HEK293 (cell line): ENCODE measurements at regions not wholly inside any gene's neighbourhood (a gene's known extent, or its start where the extent isn't known, plus 50 kb on each side); places are given as distances from the start of the nearest gene placed in this dataset.

Experiments used
- CTCF ChIA-PET: fragments of 350-600 bp; formaldehyde crosslinking; extraction: SDS; loops from one replicate; lab custom pipeline; 2021; ENCODE audit warnings: antibody characterized with exemption; lab: Yijun Ruan, JAX
- POLR2A ChIA-PET: fragments of 300-600 bp; formaldehyde crosslinking; extraction: SDS; loops from one replicate; lab custom pipeline; 2020; ENCODE audit warnings: antibody characterized with exemption, inconsistent platforms; lab: Yijun Ruan, JAX
- H3K27ac ChIP-seq: fragments of 200-500 bp; sonication (Bioruptor generic); 2 replicates; pipeline ENCODE4 v1.5.1; 2014; ENCODE audit warnings: low read depth, low read length, control low read depth, inconsistent platforms; ENCODE audit errors: extremely low read depth
- H3K36me3 ChIP-seq, 2 experiments: fragments of 200-500 bp in 1 of 2; sonication (Bioruptor generic) in 1 of 2; 1 replicate in 1 of 2; 2 replicates in 1 of 2; pipeline ENCODE4 v1.5.1; 2014 to 2017; ENCODE audit warnings: inconsistent platforms in 2 of 2, low read length in 2 of 2; ENCODE audit not compliant: control insufficient read depth in 2 of 2, insufficient read depth in 1 of 2
- H3K4me1 ChIP-seq: fragments of 200-500 bp; sonication (Bioruptor generic); 2 replicates; pipeline ENCODE4 v1.5.1; 2014; ENCODE audit warnings: mild to moderate bottlenecking, low read length, inconsistent platforms; ENCODE audit not compliant: control insufficient read depth, insufficient read depth
- H3K4me3 ChIP-seq: 2 replicates; pipeline ENCODE4 v1.5.1; 2011; ENCODE audit warnings: low read depth, mild to moderate bottlenecking, control low read depth, low read length, moderate library complexity
- H3K9me3 ChIP-seq: fragments of 200-500 bp; sonication (Bioruptor generic); 2 replicates; pipeline ENCODE4 v1.5.1; 2014; ENCODE audit warnings: low read depth, low read length, inconsistent platforms; ENCODE audit not compliant: control insufficient read depth, insufficient read depth
- EGR2 ChIP-seq: fragments of 450-650 bp; formaldehyde crosslinking; IDR thresholded peaks from 2 replicates; pipeline ENCODE4 v1.5.1; 2016; ENCODE audit warnings: low read depth, missing biosample characterization, missing genetic modification characterization
- GLI2 ChIP-seq: fragments of 450-650 bp; formaldehyde crosslinking; IDR thresholded peaks from 2 replicates; pipeline ENCODE4; 2017; ENCODE audit warnings: missing biosample characterization, missing genetic modification characterization, low read depth, borderline replicate concordance
- GLIS1 ChIP-seq: fragments of 450-650 bp; formaldehyde crosslinking; IDR thresholded peaks from 2 replicates; pipeline ENCODE4 v1.5.1; 2016; ENCODE audit warnings: missing biosample characterization, missing genetic modification characterization
- INSM2 ChIP-seq: fragments of 450-650 bp; formaldehyde crosslinking; IDR thresholded peaks from 2 replicates; pipeline ENCODE4 v1.5.1; 2016; ENCODE audit warnings: missing biosample characterization, missing genetic modification characterization
- MZF1 ChIP-seq: fragments of 450-650 bp; formaldehyde crosslinking; IDR thresholded peaks from 2 replicates; pipeline ENCODE4 v1.5.1; 2017; ENCODE audit warnings: missing biosample characterization, missing genetic modification characterization, borderline replicate concordance
- PRDM1 ChIP-seq: fragments of 450-650 bp; formaldehyde crosslinking; IDR thresholded peaks from 2 replicates; pipeline ENCODE4; 2016; ENCODE audit warnings: missing biosample characterization, missing genetic modification characterization
- WT1 ChIP-seq: fragments of 450-650 bp; formaldehyde crosslinking; IDR thresholded peaks from 2 replicates; pipeline ENCODE4 v1.5.1; 2016; ENCODE audit warnings: missing biosample characterization, missing genetic modification characterization
- ZBTB6 ChIP-seq: fragments of 450-650 bp; formaldehyde crosslinking; IDR thresholded peaks from 2 replicates; pipeline ENCODE4 v1.5.1; 2017; ENCODE audit warnings: missing biosample characterization, missing genetic modification characterization
- ZBTB7A ChIP-seq: fragments of 450-650 bp; formaldehyde crosslinking; IDR thresholded peaks from 2 replicates; pipeline ENCODE4 v1.5.1; 2016; ENCODE audit warnings: low read depth, missing biosample characterization, missing genetic modification characterization
- ZNF140 ChIP-seq: fragments of 450-650 bp; formaldehyde crosslinking; IDR thresholded peaks from 2 replicates; pipeline ENCODE4 v1.5.1; 2016; ENCODE audit warnings: missing biosample characterization, missing genetic modification characterization
- ZNF211 ChIP-seq: fragments of 450-650 bp; formaldehyde crosslinking; IDR thresholded peaks from 2 replicates; pipeline ENCODE4 v1.5.1; 2016; ENCODE audit warnings: low read depth, missing biosample characterization, missing genetic modification characterization
- ZNF274 ChIP-seq, 2 experiments: fragments of 200-500 bp in 1 of 2; fragments of 450-650 bp in 1 of 2; sonication (Bioruptor generic) in 1 of 2; formaldehyde crosslinking in 1 of 2; IDR thresholded peaks; 2 replicates each; pipeline versions ENCODE4 v1.5.1 to v1.6.1; 2014 to 2016; ENCODE audit warnings: borderline replicate concordance in 1 of 2, inconsistent platforms in 1 of 2, low read length in 1 of 2, missing biosample characterization in 1 of 2, missing genetic modification characterization in 1 of 2
- ZNF280C ChIP-seq: fragments of 450-650 bp; formaldehyde crosslinking; IDR thresholded peaks from 2 replicates; pipeline ENCODE4 v1.5.1; 2016; ENCODE audit warnings: missing biosample characterization, missing genetic modification characterization
- ZNF335 ChIP-seq: fragments of 450-650 bp; formaldehyde crosslinking; conservative IDR thresholded peaks from 2 replicates; pipeline ENCODE4 v1.5.1; 2016; ENCODE audit warnings: missing biosample characterization, missing genetic modification characterization
- ZNF391 ChIP-seq: fragments of 450-650 bp; formaldehyde crosslinking; IDR thresholded peaks from 2 replicates; pipeline ENCODE4 v1.5.1; 2016; ENCODE audit warnings: low read depth, missing biosample characterization, missing genetic modification characterization, borderline replicate concordance
- ZNF416 ChIP-seq: fragments of 450-650 bp; formaldehyde crosslinking; IDR thresholded peaks from 2 replicates; pipeline ENCODE4 v1.5.1; 2016; ENCODE audit warnings: missing biosample characterization, missing genetic modification characterization
- ZNF423 ChIP-seq: fragments of 450-650 bp; formaldehyde crosslinking; IDR thresholded peaks from 2 replicates; pipeline ENCODE4 v1.5.1; 2016; ENCODE audit warnings: missing biosample characterization, missing genetic modification characterization
- ZNF426 ChIP-seq: fragments of 450-650 bp; formaldehyde crosslinking; IDR thresholded peaks from 2 replicates; pipeline ENCODE4 v1.5.1; 2017; ENCODE audit warnings: missing biosample characterization, missing genetic modification characterization, mild to moderate bottlenecking, inconsistent platforms, moderate library complexity
- ZNF473 ChIP-seq: fragments of 450-650 bp; formaldehyde crosslinking; IDR thresholded peaks from 2 replicates; pipeline ENCODE4 v1.5.1; 2017; ENCODE audit warnings: missing biosample characterization, missing genetic modification characterization
- ZNF510 ChIP-seq: fragments of 450-650 bp; formaldehyde crosslinking; IDR thresholded peaks from 2 replicates; pipeline ENCODE4 v1.5.1; 2018; ENCODE audit warnings: mild to moderate bottlenecking, missing genetic modification characterization, missing biosample characterization; ENCODE audit not compliant: insufficient replicate concordance
- ZNF513 ChIP-seq: fragments of 450-650 bp; IDR thresholded peaks from 2 replicates; pipeline ENCODE4 v1.5.1; 2018; ENCODE audit warnings: missing biosample characterization, missing genetic modification characterization
- ZNF530 ChIP-seq: fragments of 450-650 bp; formaldehyde crosslinking; IDR thresholded peaks from 2 replicates; pipeline ENCODE4 v1.5.1; 2016; ENCODE audit warnings: low read depth, missing biosample characterization, missing genetic modification characterization
- ZNF544 ChIP-seq: fragments of 450-650 bp; formaldehyde crosslinking; IDR thresholded peaks from 2 replicates; pipeline ENCODE4 v1.5.0; 2017; ENCODE audit warnings: missing biosample characterization, missing genetic modification characterization
- ZNF610 ChIP-seq: fragments of 450-650 bp; formaldehyde crosslinking; IDR thresholded peaks from 2 replicates; pipeline ENCODE4 v1.5.1; 2016; ENCODE audit warnings: missing biosample characterization, missing genetic modification characterization, borderline replicate concordance
- ZNF626 ChIP-seq: fragments of 450-650 bp; sonication (Bioruptor Pico); formaldehyde crosslinking; IDR thresholded peaks from 2 replicates; pipeline ENCODE4 v1.5.1; 2018; ENCODE audit warnings: missing biosample characterization, missing genetic modification characterization, inconsistent platforms
- ZNF785 ChIP-seq: fragments of 450-650 bp; formaldehyde crosslinking; IDR thresholded peaks from 2 replicates; pipeline ENCODE4 v1.5.1; 2016; ENCODE audit warnings: missing biosample characterization, missing genetic modification characterization
- ZNF792 ChIP-seq: fragments of 450-650 bp; formaldehyde crosslinking; IDR thresholded peaks from 2 replicates; pipeline ENCODE4 v1.5.1; 2016; ENCODE audit warnings: missing biosample characterization, missing genetic modification characterization
- ZNF830 ChIP-seq: fragments of 450-650 bp; IDR thresholded peaks from 2 replicates; pipeline ENCODE4 v1.5.0; 2018; ENCODE audit warnings: missing biosample characterization, missing genetic modification characterization, low read depth, mild to moderate bottlenecking, moderate library complexity
- ZSCAN30 ChIP-seq: fragments of 450-650 bp; IDR thresholded peaks from 2 replicates; pipeline ENCODE4 v1.5.1; 2018; ENCODE audit warnings: missing biosample characterization, mild to moderate bottlenecking, missing genetic modification characterization, moderate library complexity

GRCh38 chr18:41751652-41752051, 203.4 kb upstream of the PIK3C3 start (continued):
- no peak for TF ChIP-seq ZNF792 (tag by site-specific recombination)

- ChIA-PET POLR2A (no interaction called here), CTCF (interaction anchor here (1.2 to 1.3 kb wide), 2 partner anchors 150 to 153 kb away, joined by 3 read pairs; no protein-coding TSS in a partner anchor)
- H3K27ac ChIP-seq = no peak overlapping the region
- no peak overlapping the region for H3K4me3 ChIP-seq
- no peaks in the 10 kb centered on the region for H3K36me3 ChIP-seq
- H3K4me1 ChIP-seq = no peaks in the 10 kb centered on the region
- H3K9me3 ChIP-seq = no peaks in the 10 kb centered on the region
- TF ChIP-seq ZNF610 (tag by site-specific recombination) (no peak), EGR2 (tag by site-specific recombination) (no peak), ZNF211 (tag by site-specific recombination) (no peak), ZNF830 (tag by site-specific recombination) (no peak), ZNF510 (tag by site-specific recombination) (no peak), PRDM1 (tag by site-specific recombination) (no peak), MZF1 (tag by site-specific recombination) (no peak), ZNF423 (tag by site-specific recombination) (no peak), ZSCAN30 (tag by site-specific recombination) (no peak), INSM2 (no peak), ZNF473 (tag by site-specific recombination) (no peak), ZBTB6 (no peak), ZNF626 (tag by site-specific recombination) (no peak), GLIS1 (tag by site-specific recombination) (no peak), ZNF530 (no peak), ZNF426 (tag by site-specific recombination) (no peak), ZNF416 (no peak), ZNF513 (no peak)
- TF ChIP-seq, all 188 proteins: peak for 0
These were observed 203.9 kb upstream of the PIK3C3 start for GRCh38 chr18:41751161-41751560.

- CTCF ChIA-PET = interaction anchor here (1.3 to 2.5 kb wide), 2 partner anchors 8 to 157 kb away, joined by 4 to 14 read pairs; no protein-coding TSS in a partner anchor
- H3K9me3 ChIP-seq = no peaks in the 10 kb centered on the region
- H3K36me3 ChIP-seq = no peaks in the 10 kb centered on the region
- no peak overlapping the region for H3K4me3 ChIP-seq
- H3K27ac ChIP-seq = no peak overlapping the region
- H3K4me1 ChIP-seq = no peaks in the 10 kb centered on the region
- POLR2A ChIA-PET = no interaction called here
- TF ChIP-seq GLI2 (no peak), ZNF391 (tag by site-specific recombination) (no peak), ZNF544 (tag by site-specific recombination) (no peak), ZNF274 (IDR thresholded peaks at IDR 0.05; ENCODE audit: low read length) (no peak), ZNF274 (tag by site-specific recombination; IDR thresholded peaks at IDR 0.05; ENCODE audit: borderline replicate concordance) (no peak), ZNF140 (tag by site-specific recombination) (no peak), ZNF280C (no peak), ZNF335 (tag by site-specific recombination) (no peak), ZNF785 (tag by site-specific recombination) (no peak), WT1 (no peak), ZBTB7A (tag by site-specific recombination) (no peak)
These were observed 207.3 kb upstream of the PIK3C3 start for GRCh38 chr18:41747723-41748242.
